ENCODE measurements at regions not wholly inside any gene's neighbourhood (a gene's known extent, or its start where the extent isn't known, plus 50 kb on each side); places are given as distances from the start of the nearest gene placed in this dataset.

- Histone ChIP-seq H3K27ac (no peak overlapping the region), H3K27me3 (no peaks in the 10 kb centered on the region), H3K9me3 (no peaks in the 10 kb centered on the region), H3K4me1 (peaks cover 0 to 4% of the 10 kb centered on the region in 2 donors), H3K36me3 (no peaks in the 10 kb centered on the region), H3K4me3 (no peak overlapping the region)
- intact Hi-C loops (cut with DNase I; ENCODE audit: low total_unique reads) = no loop called here
- DNase-seq = no peak
- TF ChIP-seq POLR2A (IDR thresholded peaks at IDR 0.05) (no peak), CTCF (IDR thresholded peaks at IDR 0.05) (no peak)
These were observed 370.8 kb downstream of the TNS1 start for GRCh38 chr2:217632043-217632442.

GRCh38 chr2:217631115-217631514, 371.7 kb downstream of the TNS1 start:
- TF ChIP-seq POLR2A (IDR thresholded peaks at IDR 0.05) (no peak), CTCF (IDR thresholded peaks at IDR 0.05) (no peak)
- H3K4me1 ChIP-seq = peaks cover 0 to 4% of the 10 kb centered on the region in 2 donors
- no peaks in the 10 kb centered on the region for H3K27me3 ChIP-seq
- H3K4me3 ChIP-seq = no peak overlapping the region
- intact Hi-C loops (cut with DNase I; ENCODE audit: low total_unique reads) = no loop called here
- no peak for DNase-seq
- H3K36me3 ChIP-seq = no peaks in the 10 kb centered on the region
- H3K9me3 ChIP-seq = no peaks in the 10 kb centered on the region
- no peak overlapping the region for H3K27ac ChIP-seq

GRCh38 chr2:217629347-217629746, 373.4 kb downstream of the TNS1 start:
- no peak for DNase-seq
- intact Hi-C loops (cut with DNase I; ENCODE audit: low total_unique reads) = no loop called here
- Histone ChIP-seq H3K4me3 (no peak overlapping the region), H3K4me1 (peaks cover 0 to 4% of the 10 kb centered on the region in 2 donors), H3K9me3 (no peaks in the 10 kb centered on the region), H3K27ac (no peak overlapping the region), H3K27me3 (no peaks in the 10 kb centered on the region), H3K36me3 (no peaks in the 10 kb centered on the region)
- TF ChIP-seq POLR2A (IDR thresholded peaks at IDR 0.05) = no peak
- TF ChIP-seq CTCF (IDR thresholded peaks at IDR 0.05) = no peak

- H3K27me3 ChIP-seq = no peaks in the 10 kb centered on the region
- no peak for TF ChIP-seq POLR2A (IDR thresholded peaks at IDR 0.05)
- TF ChIP-seq CTCF (IDR thresholded peaks at IDR 0.05) = no peak
- H3K27ac ChIP-seq = peak overlapping the region in 1 of 2 donors; percentile 12
- no peak for DNase-seq
- no peaks in the 10 kb centered on the region for H3K36me3 ChIP-seq
- H3K9me3 ChIP-seq = no peaks in the 10 kb centered on the region
- H3K4me3 ChIP-seq = no peak overlapping the region
- intact Hi-C loops (cut with DNase I; ENCODE audit: low total_unique reads) = no loop called here
- H3K4me1 ChIP-seq = peaks cover 0 to 4% of the 10 kb centered on the region in 2 donors
These were observed 374.7 kb downstream of the TNS1 start for GRCh38 chr2:217628061-217628460.

GRCh38 chr2:217626926-217627325, 375.9 kb downstream of the TNS1 start:
- H3K27ac ChIP-seq = peak overlapping the region; percentile 49 to 61
- TF ChIP-seq CTCF (IDR thresholded peaks at IDR 0.05) (no peak), POLR2A (IDR thresholded peaks at IDR 0.05) (no peak)
- peaks cover 0 to 6% of the 10 kb centered on the region in 2 donors for H3K4me1 ChIP-seq
- H3K36me3 ChIP-seq = no peaks in the 10 kb centered on the region
- intact Hi-C loops (cut with DNase I; ENCODE audit: low total_unique reads) = no loop called here
- H3K27me3 ChIP-seq = no peaks in the 10 kb centered on the region
- DNase-seq = no peak
- no peaks in the 10 kb centered on the region for H3K9me3 ChIP-seq
- no peak overlapping the region for H3K4me3 ChIP-seq

All from uterus (tissue), 3 donors.